ENCODE measurements at regions not wholly inside any gene's neighbourhood (a gene's known extent, or its start where the extent isn't known, plus 50 kb on each side); places are given as distances from the start of the nearest gene placed in this dataset.

GRCh38 chr2:120846406-120847095 is 110.9 kb downstream of the GLI2 start:
- Mint-ChIP-seq H3K27ac (ENCODE audit: unreplicated experiment) (no peak overlapping the region), H3K4me1 (ENCODE audit: low read depth, unreplicated experiment) (peaks cover 17% of the 10 kb centered on the region), H3K27me3 (ENCODE audit: unreplicated experiment) (peaks cover 6% of the 10 kb centered on the region), H3K36me3 (ENCODE audit: unreplicated experiment) (peaks cover 21% of the 10 kb centered on the region), H3K4me3 (ENCODE audit: unreplicated experiment) (no peak overlapping the region), H3K9me3 (ENCODE audit: unreplicated experiment) (peaks cover 14% of the 10 kb centered on the region)
- DNase-seq, result no peak
- no peak for TF ChIP-seq CTCF (IDR thresholded peaks at IDR 0.05; ENCODE audit: partially characterized antibody, unreplicated experiment)

GRCh38 chr2:120847700-120848321 is 112.1 kb downstream of the GLI2 start:
- DNase-seq, result peak; percentile 33
- Mint-ChIP-seq H3K27ac (ENCODE audit: unreplicated experiment) (no peak overlapping the region), H3K9me3 (ENCODE audit: unreplicated experiment) (peaks cover 15% of the 10 kb centered on the region), H3K4me3 (ENCODE audit: unreplicated experiment) (no peak overlapping the region), H3K36me3 (ENCODE audit: unreplicated experiment) (peaks cover 21% of the 10 kb centered on the region), H3K27me3 (ENCODE audit: unreplicated experiment) (peaks cover 6% of the 10 kb centered on the region), H3K4me1 (ENCODE audit: low read depth, unreplicated experiment) (peaks cover 23% of the 10 kb centered on the region)
- no peak for TF ChIP-seq CTCF (IDR thresholded peaks at IDR 0.05; ENCODE audit: partially characterized antibody, unreplicated experiment)

GRCh38 chr2:120849278-120849677 is 113.6 kb downstream of the GLI2 start:
- no peak overlapping the region for H3K27ac Mint-ChIP-seq (ENCODE audit: unreplicated experiment)
- no peak for DNase-seq
- peaks cover 21% of the 10 kb centered on the region for H3K36me3 Mint-ChIP-seq (ENCODE audit: unreplicated experiment)
- H3K4me1 Mint-ChIP-seq (ENCODE audit: low read depth, unreplicated experiment), result peaks cover 23% of the 10 kb centered on the region
- no peak for TF ChIP-seq CTCF (IDR thresholded peaks at IDR 0.05; ENCODE audit: partially characterized antibody, unreplicated experiment)
- peaks cover 14% of the 10 kb centered on the region for H3K9me3 Mint-ChIP-seq (ENCODE audit: unreplicated experiment)
- H3K27me3 Mint-ChIP-seq (ENCODE audit: unreplicated experiment), result peaks cover 4% of the 10 kb centered on the region
- H3K4me3 Mint-ChIP-seq (ENCODE audit: unreplicated experiment), result no peak overlapping the region

- Mint-ChIP-seq H3K36me3 (ENCODE audit: unreplicated experiment) (peaks cover 21% of the 10 kb centered on the region), H3K27me3 (ENCODE audit: unreplicated experiment) (peaks cover 6% of the 10 kb centered on the region), H3K4me1 (ENCODE audit: low read depth, unreplicated experiment) (peaks cover 29% of the 10 kb centered on the region), H3K27ac (ENCODE audit: unreplicated experiment) (no peak overlapping the region), H3K9me3 (ENCODE audit: unreplicated experiment) (peaks cover 14% of the 10 kb centered on the region), H3K4me3 (ENCODE audit: unreplicated experiment) (no peak overlapping the region)
- TF ChIP-seq CTCF (IDR thresholded peaks at IDR 0.05; ENCODE audit: partially characterized antibody, unreplicated experiment), result no peak
- no peak for DNase-seq
Measured at GRCh38 chr2:120850551-120850950, 114.9 kb downstream of the GLI2 start.

GRCh38 chr2:120851116-120851773 is 115.6 kb downstream of the GLI2 start:
- H3K27me3 Mint-ChIP-seq (ENCODE audit: unreplicated experiment), result peaks cover 6% of the 10 kb centered on the region
- no peak for DNase-seq

More at GRCh38 chr2:120851116-120851773, 115.6 kb downstream of the GLI2 start:
- Mint-ChIP-seq H3K9me3 (ENCODE audit: unreplicated experiment) (peaks cover 14% of the 10 kb centered on the region), H3K36me3 (ENCODE audit: unreplicated experiment) (peaks cover 21% of the 10 kb centered on the region), H3K4me3 (ENCODE audit: unreplicated experiment) (peak overlapping the region; percentile 5), H3K27ac (ENCODE audit: unreplicated experiment) (no peak overlapping the region), H3K4me1 (ENCODE audit: low read depth, unreplicated experiment) (peaks cover 29% of the 10 kb centered on the region)
- no peak for TF ChIP-seq CTCF (IDR thresholded peaks at IDR 0.05; ENCODE audit: partially characterized antibody, unreplicated experiment)
